ENCODE measurements at regions not wholly inside any gene's neighbourhood (a gene's known extent, or its start where the extent isn't known, plus 50 kb on each side); places are given as distances from the start of the nearest gene placed in this dataset.
A peak's percentile ranks its signal among the peaks of the same experiment; 100 is the strongest.
"Not testable (repeated sequence)": the region's sequence is repeated elsewhere in the genome, so short reads cannot be mapped to it uniquely, and the experiment has no call there.

DNA sequence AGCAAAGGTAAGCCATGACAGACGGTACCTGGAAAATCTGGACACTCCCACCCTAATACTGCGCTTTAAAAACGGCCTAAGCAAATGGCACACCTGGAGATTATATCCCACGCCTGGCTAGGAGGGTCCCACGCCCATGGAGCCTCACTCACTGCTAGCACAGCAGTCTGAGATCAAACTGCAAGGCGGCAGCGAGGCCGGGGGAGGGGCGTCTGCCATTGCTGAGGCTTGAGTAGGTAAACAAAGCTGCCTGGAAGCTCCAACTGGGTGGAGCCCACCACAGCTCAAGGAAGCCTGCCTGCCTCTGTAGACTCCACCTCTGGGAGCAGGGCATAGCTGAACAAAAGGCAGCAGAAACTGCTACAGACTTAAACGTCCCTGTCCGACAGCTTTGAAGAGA is 180.5 kb upstream of the PTGFR start:
- not testable (repeated sequence) for H3K9me3 ChIP-seq (ENCODE audit: insufficient read depth, low read depth, low read length); H3K23ac ChIP-seq (ENCODE audit: low read length); H2BK120ac ChIP-seq (ENCODE audit: insufficient read depth, low read length, poor library complexity); H3K4me1 ChIP-seq (ENCODE audit: control insufficient read depth in 1 of 2, insufficient read depth in 2 of 2, low read length in 2 of 2); H3K79me1 ChIP-seq (ENCODE audit: low read length); H3K18ac ChIP-seq (ENCODE audit: low read length); DNase-seq; H2BK5ac ChIP-seq (ENCODE audit: low read depth, low read length, poor library complexity); H4K12ac ChIP-seq (ENCODE audit: low read depth, low read length); H3K36me3 ChIP-seq (ENCODE audit: control insufficient read depth in 1 of 2, insufficient read depth in 2 of 2, low read length in 2 of 2); H3K9ac ChIP-seq (ENCODE audit: low read length); H3K14ac ChIP-seq (ENCODE audit: low read length); H4K91ac ChIP-seq (ENCODE audit: low read depth, low read length); H3K79me2 ChIP-seq (ENCODE audit: control insufficient read depth, insufficient read depth, low read length, poor library complexity); H2BK12ac ChIP-seq (ENCODE audit: low read length); H3K27ac ChIP-seq (ENCODE audit: low read depth, low read length); H2AK5ac ChIP-seq (ENCODE audit: low read length); H2AFZ ChIP-seq (ENCODE audit: insufficient read depth, low read length, poor library complexity); H3K4me2 ChIP-seq (ENCODE audit: low read length); H3K4ac ChIP-seq (ENCODE audit: low read depth, low read length); H4K8ac ChIP-seq (ENCODE audit: low read depth, low read length); H3K27me3 ChIP-seq (ENCODE audit: insufficient read depth, low read length); H3K4me3 ChIP-seq (ENCODE audit: low read depth, low read length)
- WGBS (ENCODE audit: extremely low coverage, insufficient coverage, insufficient read length) = no CpG with 5 or more reads among the region's 11 CpGs

DNA sequence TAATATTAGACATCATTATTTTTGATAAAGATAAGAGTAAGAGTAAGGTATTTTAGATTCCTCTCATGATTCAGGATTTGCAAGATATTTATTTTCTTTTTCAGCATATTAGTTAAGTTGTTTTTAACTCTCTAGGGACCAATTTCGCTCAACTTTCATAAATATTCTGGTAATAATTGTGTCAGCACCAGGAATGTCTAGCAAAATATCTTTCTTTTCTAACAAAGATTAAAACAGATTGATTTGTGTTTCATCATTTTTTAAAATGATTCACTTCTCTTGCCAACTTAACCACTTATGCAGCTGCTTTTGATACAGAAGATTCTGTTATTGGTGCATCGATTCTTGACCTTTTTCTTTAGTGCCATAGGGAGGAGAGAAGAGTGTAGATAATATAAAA is 172.8 kb upstream of the PTGFR start:
- Histone ChIP-seq H2BK120ac (ENCODE audit: insufficient read depth, low read length, poor library complexity) (no peak overlapping the region), H4K8ac (ENCODE audit: low read depth, low read length) (no peak overlapping the region), H3K27me3 (ENCODE audit: insufficient read depth, low read length) (no peaks in the 10 kb centered on the region), H3K9me3 (ENCODE audit: insufficient read depth, low read depth, low read length) (no peaks in the 10 kb centered on the region), H4K91ac (ENCODE audit: low read depth, low read length) (no peak overlapping the region), H3K4me1 (ENCODE audit: control insufficient read depth in 1 of 2, insufficient read depth in 2 of 2, low read length in 2 of 2) (no peaks in the 10 kb centered on the region), H3K79me1 (ENCODE audit: low read length) (no peaks in the 10 kb centered on the region), H3K4me2 (ENCODE audit: low read length) (no peak overlapping the region), H4K12ac (ENCODE audit: low read depth, low read length) (no peak overlapping the region), H2BK12ac (ENCODE audit: low read length) (no peak overlapping the region), H2BK5ac (ENCODE audit: low read depth, low read length, poor library complexity) (no peak overlapping the region), H2AFZ (ENCODE audit: insufficient read depth, low read length, poor library complexity) (no peak overlapping the region), H3K4ac (ENCODE audit: low read depth, low read length) (no peak overlapping the region), H3K4me3 (ENCODE audit: low read depth, low read length) (no peak overlapping the region), H3K79me2 (ENCODE audit: control insufficient read depth, insufficient read depth, low read length, poor library complexity) (no peaks in the 10 kb centered on the region), H3K27ac (ENCODE audit: low read depth, low read length) (no peak overlapping the region), H3K36me3 (ENCODE audit: control insufficient read depth in 1 of 2, insufficient read depth in 2 of 2, low read length in 2 of 2) (no peaks in the 10 kb centered on the region), H3K23ac (ENCODE audit: low read length) (no peak overlapping the region), H3K14ac (ENCODE audit: low read length) (no peak overlapping the region), H3K9ac (ENCODE audit: low read length) (no peak overlapping the region), H3K18ac (ENCODE audit: low read length) (no peak overlapping the region), H2AK5ac (ENCODE audit: low read length) (no peak overlapping the region)
- no CpG with 5 or more reads among the region's 2 CpGs for WGBS (ENCODE audit: extremely low coverage, insufficient coverage, insufficient read length)
- DNase-seq = no peak

DNA sequence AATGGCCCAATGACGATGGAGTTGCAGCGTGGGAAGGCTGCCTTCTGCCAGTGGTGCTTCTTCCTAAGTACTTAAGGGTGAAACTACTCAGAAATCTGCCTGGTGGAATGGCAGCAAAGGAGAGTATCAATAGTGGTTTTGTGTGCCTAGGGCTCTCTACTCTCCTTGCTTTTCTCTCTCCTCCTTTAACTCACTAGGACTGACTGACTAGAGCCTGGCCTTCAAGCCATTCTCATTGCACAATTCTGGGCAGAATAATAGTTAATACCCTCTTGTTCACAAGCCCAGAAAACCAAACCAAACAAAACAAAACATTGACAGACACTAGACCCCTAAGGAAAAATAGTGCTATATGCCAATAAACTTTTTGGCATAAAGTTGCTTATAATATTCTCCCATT is 171.2 kb upstream of the PTGFR start:
- Histone ChIP-seq H2AFZ (ENCODE audit: insufficient read depth, low read length, poor library complexity) (no peak overlapping the region), H3K9ac (ENCODE audit: low read length) (no peak overlapping the region), H3K27me3 (ENCODE audit: insufficient read depth, low read length) (no peaks in the 10 kb centered on the region), H3K4me2 (ENCODE audit: low read length) (no peak overlapping the region), H3K4ac (ENCODE audit: low read depth, low read length) (no peak overlapping the region), H4K12ac (ENCODE audit: low read depth, low read length) (no peak overlapping the region), H3K4me1 (ENCODE audit: control insufficient read depth in 1 of 2, insufficient read depth in 2 of 2, low read length in 2 of 2) (no peaks in the 10 kb centered on the region), H2BK120ac (ENCODE audit: insufficient read depth, low read length, poor library complexity) (no peak overlapping the region), H2AK5ac (ENCODE audit: low read length) (no peak overlapping the region), H3K18ac (ENCODE audit: low read length) (no peak overlapping the region), H3K79me2 (ENCODE audit: control insufficient read depth, insufficient read depth, low read length, poor library complexity) (no peaks in the 10 kb centered on the region), H2BK12ac (ENCODE audit: low read length) (no peak overlapping the region), H3K79me1 (ENCODE audit: low read length) (no peaks in the 10 kb centered on the region), H3K23ac (ENCODE audit: low read length) (no peak overlapping the region), H3K36me3 (ENCODE audit: control insufficient read depth in 1 of 2, insufficient read depth in 2 of 2, low read length in 2 of 2) (no peaks in the 10 kb centered on the region), H3K4me3 (ENCODE audit: low read depth, low read length) (no peak overlapping the region), H4K8ac (ENCODE audit: low read depth, low read length) (no peak overlapping the region), H3K9me3 (ENCODE audit: insufficient read depth, low read depth, low read length) (no peaks in the 10 kb centered on the region), H3K27ac (ENCODE audit: low read depth, low read length) (no peak overlapping the region), H2BK5ac (ENCODE audit: low read depth, low read length, poor library complexity) (no peak overlapping the region), H4K91ac (ENCODE audit: low read depth, low read length) (no peak overlapping the region), H3K14ac (ENCODE audit: low read length) (no peak overlapping the region)
- no CpG with 5 or more reads among the region's 2 CpGs for WGBS (ENCODE audit: extremely low coverage, insufficient coverage, insufficient read length)
- no peak for DNase-seq

DNA sequence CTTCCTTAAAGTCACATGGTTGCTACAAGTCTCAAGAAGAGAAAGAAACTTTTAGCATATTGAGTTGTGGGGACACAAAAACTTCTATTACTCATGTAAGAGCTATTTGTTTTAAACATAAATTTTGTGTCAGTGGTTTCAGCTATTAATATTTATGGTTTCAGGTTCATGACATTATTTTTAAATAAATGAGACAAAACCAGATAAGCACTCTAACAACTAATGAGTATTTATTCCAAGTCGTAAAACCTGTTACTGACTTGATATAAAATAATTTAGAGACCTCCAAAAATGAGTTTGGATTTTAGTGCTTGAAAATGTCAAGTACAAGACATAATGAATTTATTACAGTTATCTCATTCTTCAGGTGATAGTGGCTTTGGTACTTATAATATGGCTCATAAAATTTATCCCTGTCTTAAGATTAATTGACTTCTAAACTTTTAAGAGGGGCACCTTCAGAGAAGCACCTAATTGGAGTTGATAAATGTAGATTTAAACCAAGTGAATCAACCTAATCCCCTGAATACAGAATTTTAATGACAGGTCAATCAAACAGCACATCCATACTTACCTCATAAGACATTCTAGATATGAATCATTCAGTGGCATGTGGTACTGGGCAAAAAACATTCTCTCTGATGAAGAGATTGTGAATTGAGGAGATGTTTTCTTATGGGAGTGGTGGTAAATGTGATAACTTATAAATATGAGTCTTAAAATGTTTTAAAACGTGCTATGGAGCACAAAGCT is 167.7 kb upstream of the PTGFR start:
- Histone ChIP-seq H3K27ac (ENCODE audit: low read depth, low read length) (no peak overlapping the region), H3K9ac (ENCODE audit: low read length) (no peak overlapping the region), H4K12ac (ENCODE audit: low read depth, low read length) (no peak overlapping the region), H2BK5ac (ENCODE audit: low read depth, low read length, poor library complexity) (no peak overlapping the region), H3K79me1 (ENCODE audit: low read length) (no peaks in the 10 kb centered on the region), H3K23ac (ENCODE audit: low read length) (no peak overlapping the region), H2BK12ac (ENCODE audit: low read length) (no peak overlapping the region), H3K4ac (ENCODE audit: low read depth, low read length) (no peak overlapping the region), H2AK5ac (ENCODE audit: low read length) (no peak overlapping the region), H4K8ac (ENCODE audit: low read depth, low read length) (no peak overlapping the region), H3K14ac (ENCODE audit: low read length) (no peak overlapping the region), H3K27me3 (ENCODE audit: insufficient read depth, low read length) (no peaks in the 10 kb centered on the region), H3K79me2 (ENCODE audit: control insufficient read depth, insufficient read depth, low read length, poor library complexity) (no peaks in the 10 kb centered on the region), H3K4me2 (ENCODE audit: low read length) (no peak overlapping the region), H3K4me3 (ENCODE audit: low read depth, low read length) (no peak overlapping the region), H3K36me3 (ENCODE audit: control insufficient read depth in 1 of 2, insufficient read depth in 2 of 2, low read length in 2 of 2) (no peaks in the 10 kb centered on the region), H3K18ac (ENCODE audit: low read length) (no peak overlapping the region), H4K91ac (ENCODE audit: low read depth, low read length) (no peak overlapping the region), H3K4me1 (ENCODE audit: control insufficient read depth in 1 of 2, insufficient read depth in 2 of 2, low read length in 2 of 2) (no peaks in the 10 kb centered on the region), H3K9me3 (ENCODE audit: insufficient read depth, low read depth, low read length) (no peaks in the 10 kb centered on the region), H2AFZ (ENCODE audit: insufficient read depth, low read length, poor library complexity) (no peak overlapping the region), H2BK120ac (ENCODE audit: insufficient read depth, low read length, poor library complexity) (no peak overlapping the region)
- DNase-seq = peak in 1 of 2 donors; percentile 33
- no CpG with 5 or more reads among the region's 2 CpGs for WGBS (ENCODE audit: extremely low coverage, insufficient coverage, insufficient read length)
